Adrenal gland (tissue), 9 donors: ENCODE measurements at regions not wholly inside any gene's neighbourhood (a gene's known extent, or its start where the extent isn't known, plus 50 kb on each side); places are given as distances from the start of the nearest gene placed in this dataset.

ENCODE experiments used
- DNase-seq, 7 donors: peaks; one replicate each; pipeline ENCODE4 v3.0.0-alpha.2; 2019 to 2020
- H3K27ac ChIP-seq, 5 donors: fragments of 200-600 bp; sonication (generic) in 4 of 5; 1 replicate in 3 of 5; 2 replicates in 2 of 5; pipeline versions ENCODE4 v1.5.1 to v1.8.0; 2016 to 2020; ENCODE audit warnings: mild to moderate bottlenecking in 1 of 5
- H3K27me3 ChIP-seq: fragments of 200-600 bp; 2 replicates; pipeline ENCODE4 v1.8.0; 2021
- H3K36me3 ChIP-seq, 2 donors: fragments of 200-600 bp; replicated peaks in 1 of 2; 1 replicate in 1 of 2; 2 replicates in 1 of 2; pipeline versions ENCODE4 v1.5.1 to v1.8.0; 2018 to 2022
- H3K4me1 ChIP-seq, 2 donors: fragments of 200-600 bp; replicated peaks in 1 of 2; 1 replicate in 1 of 2; 2 replicates in 1 of 2; pipeline versions ENCODE4 v1.5.1 to v1.8.0; 2018 to 2021
- H3K4me3 ChIP-seq, 4 donors: fragments of 200-600 bp; sonication (generic) in 3 of 4; one replicate each; pipeline ENCODE4 v1.5.1; 2016 to 2018
- H3K9me3 ChIP-seq, 3 donors: fragments of 200-600 bp; sonication (generic) in 1 of 3; replicated peaks in 1 of 3; 1 replicate in 2 of 3; 2 replicates in 1 of 3; pipeline versions ENCODE4 v1.5.1 to v1.8.0; 2016 to 2021
- CTCF ChIP-seq, 6 experiments: fragments of 450-650 bp in 4 of 6; fragments of 200-600 bp in 2 of 6; sonication (generic) in 1 of 6; IDR thresholded peaks; 1 replicate in 5 of 6; 2 replicates in 1 of 6; pipeline versions ENCODE4 v1.5.1 to v1.8.0; 2016 to 2021; ENCODE audit warnings: antibody characterized with exemption in 6 of 6, mild to moderate bottlenecking in 2 of 6, moderate library complexity in 1 of 6
- POLR2A ChIP-seq, 2 donors: fragments of 450-650 bp; IDR thresholded peaks; one replicate each; pipeline ENCODE4 v1.6.1; 2017; ENCODE audit warnings: antibody characterized with exemption in 2 of 2, mild to moderate bottlenecking in 2 of 2, moderate library complexity in 1 of 2
- WGBS, 4 donors: extraction: QIAGEN DNeasy Blood & Tissue Kit in 2 of 4; methylation state at CpG; one replicate each; pipeline versions ENCODE4 v1.1.5 to v1.1.7; 2013 to 2017; 5-methylcytosine and 5-hydroxymethylcytosine counted together
- intact Hi-C, 2 donors: fragments of 100-400 bp; cut with DNase I; formaldehyde crosslinking; loops; one replicate each; pipeline versions ENCODE4 v1.14.1 to v1.15.0; 2022 to 2023
- donor health status: healthy with polysubstance abuse.
- donor health status: Bipolar disorder and iron deficiency.
- donor health status: DM: yes; HTN: yes; CAD: no.
- donor health status: DM: no; HTN: no; CAD: no.
- donor health status: DM: no; HTN: no; CAD: no.

DNA sequence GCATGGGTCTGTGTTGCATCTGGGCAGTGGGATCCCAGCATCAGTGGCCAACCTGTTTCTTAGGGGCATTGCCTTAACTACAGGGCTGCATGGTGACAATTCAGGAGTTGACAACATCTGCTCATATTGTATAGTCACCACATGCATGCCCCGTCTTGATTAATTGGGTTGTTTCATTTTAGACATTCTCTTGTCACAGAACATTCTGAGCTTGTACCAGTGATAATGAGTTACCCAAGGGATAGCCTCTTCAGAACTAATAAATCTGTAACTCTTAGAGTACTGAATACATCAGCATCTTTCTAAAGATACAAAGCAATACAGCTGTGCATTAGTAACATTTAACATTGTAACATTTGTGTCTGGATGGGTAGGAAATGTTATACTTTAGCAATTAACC lies 426.5 kb upstream of the CD180 start:
- TF ChIP-seq CTCF (IDR thresholded peaks at IDR 0.05), result no peak
- no peak for TF ChIP-seq POLR2A (IDR thresholded peaks at IDR 0.05)
- H3K36me3 ChIP-seq, result no peaks in the 10 kb centered on the region
- WGBS, 4 donors, result 61 to 83% (median 72%) methylated on average over 1 of the region's 1 CpG
- no peak overlapping the region for H3K27ac ChIP-seq
- no peaks in the 10 kb centered on the region for H3K9me3 ChIP-seq
- intact Hi-C loops, result no loop called here
- DNase-seq, result no peak
- no peak overlapping the region for H3K4me3 ChIP-seq
- H3K27me3 ChIP-seq, result no peaks in the 10 kb centered on the region
- peaks cover 0 to 14% of the 10 kb centered on the region in 2 donors for H3K4me1 ChIP-seq

GRCh38 chr5:67620424-67621397 lies 424.1 kb upstream of the CD180 start:
- Histone ChIP-seq H3K4me1 (peaks cover 0 to 14% of the 10 kb centered on the region in 2 donors), H3K4me3 (no peak overlapping the region), H3K27ac (no peak overlapping the region), H3K36me3 (no peaks in the 10 kb centered on the region), H3K27me3 (no peaks in the 10 kb centered on the region), H3K9me3 (no peaks in the 10 kb centered on the region)
- no peak for TF ChIP-seq CTCF (IDR thresholded peaks at IDR 0.05)
- TF ChIP-seq POLR2A (IDR thresholded peaks at IDR 0.05), result no peak
- intact Hi-C loops, result no loop called here
- no peak for DNase-seq
- 67 to 75% (median 73%) methylated on average over 11 of the region's 11 CpGs for WGBS, 4 donors

- TF ChIP-seq CTCF (IDR thresholded peaks at IDR 0.05), result no peak
- TF ChIP-seq POLR2A (IDR thresholded peaks at IDR 0.05), result no peak
- intact Hi-C loops, result no loop called here
- H3K4me1 ChIP-seq, result peaks cover 0 to 14% of the 10 kb centered on the region in 2 donors
- no peaks in the 10 kb centered on the region for H3K9me3 ChIP-seq
- H3K27ac ChIP-seq, result no peak overlapping the region
- no peaks in the 10 kb centered on the region for H3K36me3 ChIP-seq
- no peak overlapping the region for H3K4me3 ChIP-seq
- no peaks in the 10 kb centered on the region for H3K27me3 ChIP-seq
- peak; percentile 16 to 63 (median 50) for DNase-seq
- 52 to 57% (median 54%) methylated on average over 4 of the region's 4 CpGs for WGBS, 4 donors
These were observed 423.0 kb upstream of the CD180 start for GRCh38 chr5:67619636-67620035.

DNA sequence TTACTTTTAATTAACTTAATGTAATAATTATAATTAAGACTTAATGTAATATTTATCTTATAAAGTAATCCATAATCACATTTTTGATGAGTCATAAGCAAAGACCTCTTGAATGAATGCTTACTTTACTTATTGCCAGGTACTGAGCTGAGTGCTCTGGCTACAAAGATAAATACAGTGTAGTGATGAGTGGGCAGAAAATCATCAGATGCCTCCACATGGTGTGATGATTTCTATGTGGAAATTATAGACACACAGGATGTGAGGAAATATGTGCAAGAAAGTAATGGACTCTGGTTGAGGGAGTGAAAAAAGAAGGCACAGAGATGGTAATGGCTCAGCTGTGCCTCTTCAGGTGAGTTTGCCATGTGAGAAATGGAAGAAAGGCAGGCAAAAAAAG lies 422.6 kb upstream of the CD180 start:
- Histone ChIP-seq H3K27me3 (no peaks in the 10 kb centered on the region), H3K4me1 (peaks cover 0 to 14% of the 10 kb centered on the region in 2 donors), H3K27ac (no peak overlapping the region), H3K4me3 (no peak overlapping the region), H3K36me3 (no peaks in the 10 kb centered on the region), H3K9me3 (no peaks in the 10 kb centered on the region)
- TF ChIP-seq POLR2A (IDR thresholded peaks at IDR 0.05) (no peak), CTCF (IDR thresholded peaks at IDR 0.05) (no peak)
- intact Hi-C loops, result no loop called here
- DNase-seq, result no peak
